ENCODE measurements at regions not wholly inside any gene's neighbourhood (a gene's known extent, or its start where the extent isn't known, plus 50 kb on each side); places are given as distances from the start of the nearest gene placed in this dataset.
A peak's percentile ranks its signal among the peaks of the same experiment; 100 is the strongest.

- no peaks in the 10 kb centered on the region for H3K27me3 ChIP-seq (ENCODE audit: control insufficient read depth in 3 of 3, insufficient read depth in 3 of 3, low read length in 3 of 3)
- peak; percentile 5 for FAIRE-seq
- peak; percentile 61 to 88 for DNase-seq
- H3K36me3 ChIP-seq (ENCODE audit: control insufficient read depth in 3 of 3, insufficient read depth in 2 of 3, low read depth in 1 of 3, low read length in 3 of 3): no peaks in the 10 kb centered on the region
- H3K27ac ChIP-seq (ENCODE audit: low read depth in 1 of 3, low read length in 2 of 3): peak overlapping the region in 2 of 3 donors; percentile 49 to 80
- peaks cover 0 to 44% (median 4%) of the 10 kb centered on the region in 3 donors for H3K4me1 ChIP-seq (ENCODE audit: control insufficient read depth in 3 of 3, insufficient read depth in 2 of 3, low read depth in 1 of 3, low read length in 2 of 3)
- WGBS, 3 donors: 59 to 74% (median 71%) methylated on average over 8 of the region's 8 CpGs
- H3K4me3 ChIP-seq (ENCODE audit: low read depth in 1 of 3, low read length in 3 of 3): no peak overlapping the region
- no peaks in the 10 kb centered on the region for H3K9me3 ChIP-seq (ENCODE audit: control insufficient read depth in 2 of 2, insufficient read depth in 1 of 2, low read depth in 1 of 2, low read length in 1 of 2)
Observed at GRCh38 chr1:87794788-87795614, 466.3 kb downstream of the LMO4 start.

- no peaks in the 10 kb centered on the region for H3K9me3 ChIP-seq (ENCODE audit: control insufficient read depth in 2 of 2, insufficient read depth in 1 of 2, low read depth in 1 of 2, low read length in 1 of 2)
- 15 to 62% (median 37%) methylated on average over 3 of the region's 3 CpGs for WGBS, 3 donors
- DNase-seq (peak; percentile 82 to 88), FAIRE-seq (no peak)
- H3K27me3 ChIP-seq (ENCODE audit: control insufficient read depth in 3 of 3, insufficient read depth in 3 of 3, low read length in 3 of 3): no peaks in the 10 kb centered on the region
- H3K4me3 ChIP-seq (ENCODE audit: low read depth in 1 of 3, low read length in 3 of 3): no peak overlapping the region
- H3K27ac ChIP-seq (ENCODE audit: low read depth in 1 of 3, low read length in 2 of 3): peak overlapping the region in 2 of 3 donors; percentile 51 to 80
- H3K4me1 ChIP-seq (ENCODE audit: control insufficient read depth in 3 of 3, insufficient read depth in 2 of 3, low read depth in 1 of 3, low read length in 2 of 3): peaks cover 0 to 45% (median 4%) of the 10 kb centered on the region in 3 donors
- no peaks in the 10 kb centered on the region for H3K36me3 ChIP-seq (ENCODE audit: control insufficient read depth in 3 of 3, insufficient read depth in 2 of 3, low read depth in 1 of 3, low read length in 3 of 3)
Observed at GRCh38 chr1:87795615-87796337, 467.1 kb downstream of the LMO4 start.

GRCh38 chr1:87796471-87796901 lies 467.8 kb downstream of the LMO4 start:
- Histone ChIP-seq H3K27ac (ENCODE audit: low read depth in 1 of 3, low read length in 2 of 3) (peak overlapping the region in 2 of 3 donors; percentile 50 to 80), H3K9me3 (ENCODE audit: control insufficient read depth in 2 of 2, insufficient read depth in 1 of 2, low read depth in 1 of 2, low read length in 1 of 2) (peaks cover 0 to 2% of the 10 kb centered on the region in 2 donors), H3K36me3 (ENCODE audit: control insufficient read depth in 3 of 3, insufficient read depth in 2 of 3, low read depth in 1 of 3, low read length in 3 of 3) (no peaks in the 10 kb centered on the region), H3K4me3 (ENCODE audit: low read depth in 1 of 3, low read length in 3 of 3) (no peak overlapping the region), H3K4me1 (ENCODE audit: control insufficient read depth in 3 of 3, insufficient read depth in 2 of 3, low read depth in 1 of 3, low read length in 2 of 3) (peaks cover 0 to 45% (median 4%) of the 10 kb centered on the region in 3 donors), H3K27me3 (ENCODE audit: control insufficient read depth in 3 of 3, insufficient read depth in 3 of 3, low read length in 3 of 3) (no peaks in the 10 kb centered on the region)
- FAIRE-seq (no peak), DNase-seq (peak in 1 of 2 donors; percentile 46)
- 24 to 69% (median 39%) methylated on average over 9 of the region's 9 CpGs for WGBS, 3 donors

- 84 to 90% (median 86%) methylated on average over 7 of the region's 7 CpGs for WGBS, 3 donors
- Histone ChIP-seq H3K27me3 (ENCODE audit: control insufficient read depth in 3 of 3, insufficient read depth in 3 of 3, low read length in 3 of 3) (no peaks in the 10 kb centered on the region), H3K4me3 (ENCODE audit: low read depth in 1 of 3, low read length in 3 of 3) (no peak overlapping the region), H3K9me3 (ENCODE audit: control insufficient read depth in 2 of 2, insufficient read depth in 1 of 2, low read depth in 1 of 2, low read length in 1 of 2) (peaks cover 0 to 5% of the 10 kb centered on the region in 2 donors), H3K27ac (ENCODE audit: low read depth in 1 of 3, low read length in 2 of 3) (peak overlapping the region in 1 of 3 donors; percentile 59), H3K4me1 (ENCODE audit: control insufficient read depth in 3 of 3, insufficient read depth in 2 of 3, low read depth in 1 of 3, low read length in 2 of 3) (peaks cover 0 to 45% (median 3%) of the 10 kb centered on the region in 3 donors), H3K36me3 (ENCODE audit: control insufficient read depth in 3 of 3, insufficient read depth in 2 of 3, low read depth in 1 of 3, low read length in 3 of 3) (no peaks in the 10 kb centered on the region)
- DNase-seq (peak in 1 of 2 donors; percentile 42), FAIRE-seq (no peak)
Observed at GRCh38 chr1:87799451-87799850, 470.8 kb downstream of the LMO4 start.

- no peaks in the 10 kb centered on the region for H3K27me3 ChIP-seq (ENCODE audit: control insufficient read depth in 3 of 3, insufficient read depth in 3 of 3, low read length in 3 of 3)
- no peaks in the 10 kb centered on the region for H3K36me3 ChIP-seq (ENCODE audit: control insufficient read depth in 3 of 3, insufficient read depth in 2 of 3, low read depth in 1 of 3, low read length in 3 of 3)
- H3K4me1 ChIP-seq (ENCODE audit: control insufficient read depth in 3 of 3, insufficient read depth in 2 of 3, low read depth in 1 of 3, low read length in 2 of 3): peaks cover 0 to 45% (median under 1%) of the 10 kb centered on the region in 3 donors
- no peak overlapping the region for H3K4me3 ChIP-seq (ENCODE audit: low read depth in 1 of 3, low read length in 3 of 3)
- H3K9me3 ChIP-seq (ENCODE audit: control insufficient read depth in 2 of 2, insufficient read depth in 1 of 2, low read depth in 1 of 2, low read length in 1 of 2): peaks cover 0 to 5% of the 10 kb centered on the region in 2 donors
- DNase-seq: no peak
- peak overlapping the region in 1 of 3 donors; percentile 59 for H3K27ac ChIP-seq (ENCODE audit: low read depth in 1 of 3, low read length in 2 of 3)
- no peak for FAIRE-seq
Observed at GRCh38 chr1:87800006-87800405, 471.3 kb downstream of the LMO4 start.

GRCh38 chr1:87803375-87803774 lies 474.7 kb downstream of the LMO4 start:
- FAIRE-seq: no peak
- H3K27ac ChIP-seq (ENCODE audit: low read depth in 1 of 3, low read length in 2 of 3): no peak overlapping the region
- no peaks in the 10 kb centered on the region for H3K27me3 ChIP-seq (ENCODE audit: control insufficient read depth in 3 of 3, insufficient read depth in 3 of 3, low read length in 3 of 3)
- peaks cover 0 to 44% (median 6%) of the 10 kb centered on the region in 3 donors for H3K4me1 ChIP-seq (ENCODE audit: control insufficient read depth in 3 of 3, insufficient read depth in 2 of 3, low read depth in 1 of 3, low read length in 2 of 3)
- H3K36me3 ChIP-seq (ENCODE audit: control insufficient read depth in 3 of 3, insufficient read depth in 2 of 3, low read depth in 1 of 3, low read length in 3 of 3): no peaks in the 10 kb centered on the region
- peaks cover 0 to 5% of the 10 kb centered on the region in 2 donors for H3K9me3 ChIP-seq (ENCODE audit: control insufficient read depth in 2 of 2, insufficient read depth in 1 of 2, low read depth in 1 of 2, low read length in 1 of 2)
- DNase-seq: no peak
- H3K4me3 ChIP-seq (ENCODE audit: low read depth in 1 of 3, low read length in 3 of 3): no peak overlapping the region

- peaks cover 0 to 42% (median 6%) of the 10 kb centered on the region in 3 donors for H3K4me1 ChIP-seq (ENCODE audit: control insufficient read depth in 3 of 3, insufficient read depth in 2 of 3, low read depth in 1 of 3, low read length in 2 of 3)
- no peak overlapping the region for H3K27ac ChIP-seq (ENCODE audit: low read depth in 1 of 3, low read length in 2 of 3)
- no peak overlapping the region for H3K4me3 ChIP-seq (ENCODE audit: low read depth in 1 of 3, low read length in 3 of 3)
- FAIRE-seq: no peak
- H3K9me3 ChIP-seq (ENCODE audit: control insufficient read depth in 2 of 2, insufficient read depth in 1 of 2, low read depth in 1 of 2, low read length in 1 of 2): peaks cover 0 to 5% of the 10 kb centered on the region in 2 donors
- 49 to 83% (median 65%) methylated on average over 2 of the region's 2 CpGs for WGBS, 3 donors
- no peaks in the 10 kb centered on the region for H3K27me3 ChIP-seq (ENCODE audit: control insufficient read depth in 3 of 3, insufficient read depth in 3 of 3, low read length in 3 of 3)
- peak in 1 of 2 donors; percentile 62 for DNase-seq
- H3K36me3 ChIP-seq (ENCODE audit: control insufficient read depth in 3 of 3, insufficient read depth in 2 of 3, low read depth in 1 of 3, low read length in 3 of 3): no peaks in the 10 kb centered on the region
Observed at GRCh38 chr1:87804128-87804527, 475.4 kb downstream of the LMO4 start.

- peaks cover 0 to 5% of the 10 kb centered on the region in 2 donors for H3K9me3 ChIP-seq (ENCODE audit: control insufficient read depth in 2 of 2, insufficient read depth in 1 of 2, low read depth in 1 of 2, low read length in 1 of 2)
- peak overlapping the region in 1 of 3 donors; percentile 5 for H3K4me3 ChIP-seq (ENCODE audit: low read depth in 1 of 3, low read length in 3 of 3)
- no peaks in the 10 kb centered on the region for H3K36me3 ChIP-seq (ENCODE audit: control insufficient read depth in 3 of 3, insufficient read depth in 2 of 3, low read depth in 1 of 3, low read length in 3 of 3)
- FAIRE-seq: no peak
- peak overlapping the region in 1 of 3 donors; percentile 80 for H3K27ac ChIP-seq (ENCODE audit: low read depth in 1 of 3, low read length in 2 of 3)
- peak; percentile 43 to 70 for DNase-seq
- WGBS, 3 donors: 39 to 51% (median 50%) methylated on average over 14 of the region's 14 CpGs
- peaks cover 0 to 32% (median 6%) of the 10 kb centered on the region in 3 donors for H3K4me1 ChIP-seq (ENCODE audit: control insufficient read depth in 3 of 3, insufficient read depth in 2 of 3, low read depth in 1 of 3, low read length in 2 of 3)
- no peaks in the 10 kb centered on the region for H3K27me3 ChIP-seq (ENCODE audit: control insufficient read depth in 3 of 3, insufficient read depth in 3 of 3, low read length in 3 of 3)
Observed at GRCh38 chr1:87805666-87806378, 477.1 kb downstream of the LMO4 start.

Data from small intestine (tissue), 7 donors.